OCI-LY1 (cell line): ENCODE measurements at regions not wholly inside any gene's neighbourhood (a gene's known extent, or its start where the extent isn't known, plus 50 kb on each side); places are given as distances from the start of the nearest gene placed in this dataset.

ENCODE experiments used
- H2AFZ ChIP-seq: fragments of 200-600 bp; sonication (generic), shearing (Covaris generic); 2 replicates; pipeline ENCODE4 v1.6.0; 2014; ENCODE audit warnings: antibody characterized with exemption, mild to moderate bottlenecking, low read length
- H3F3A ChIP-seq: fragments of 200-600 bp; sonication (generic), shearing (Covaris generic); 2 replicates; pipeline ENCODE4 v1.6.0; 2014; ENCODE audit warnings: mild to moderate bottlenecking, antibody characterized with exemption, low read length, moderate library complexity; ENCODE audit not compliant: insufficient read depth
- H3K27ac ChIP-seq: fragments of 200-600 bp; sonication (generic); 2 replicates; pipeline ENCODE4 v1.5.1; 2014; ENCODE audit warnings: low read length, mixed run types, mild to moderate bottlenecking, low read depth; ENCODE audit not compliant: poor library complexity, severe bottlenecking
- H3K27me3 ChIP-seq: fragments of 200-600 bp; sonication (generic); 2 replicates; pipeline ENCODE4 v1.6.0; 2014; ENCODE audit warnings: antibody characterized with exemption, mild to moderate bottlenecking, low read length, moderate library complexity; ENCODE audit not compliant: insufficient read depth
- H3K36me3 ChIP-seq: fragments of 200-600 bp; sonication (generic); 2 replicates; pipeline ENCODE4 v1.6.1; 2014; ENCODE audit warnings: mild to moderate bottlenecking, antibody characterized with exemption, low read length, moderate library complexity, mixed read lengths; ENCODE audit not compliant: insufficient read depth
- H3K4me1 ChIP-seq: fragments of 200-600 bp; sonication (generic); 2 replicates; pipeline ENCODE4 v1.5.1; 2014; ENCODE audit warnings: mild to moderate bottlenecking, low read length, moderate library complexity; ENCODE audit not compliant: insufficient read depth, severe bottlenecking
- H3K4me2 ChIP-seq: fragments of 200-600 bp; sonication (generic), shearing (Covaris generic); 2 replicates; pipeline ENCODE4 v1.6.1; 2014; ENCODE audit warnings: low read length
- H3K4me3 ChIP-seq: fragments of 200-600 bp; sonication (generic); 2 replicates; pipeline ENCODE4 v1.5.1; 2014; ENCODE audit warnings: low read length, low read depth, mild to moderate bottlenecking, mixed read lengths; ENCODE audit not compliant: poor library complexity, severe bottlenecking
- H3K79me2 ChIP-seq: fragments of 200-600 bp; shearing (Covaris generic); 2 replicates; pipeline ENCODE4 v1.6.1; 2016; ENCODE audit warnings: mixed run types, low read length, mixed read lengths; ENCODE audit not compliant: insufficient read depth
- H3K9ac ChIP-seq: fragments of 200-600 bp; sonication (generic), shearing (Covaris generic); 2 replicates; pipeline ENCODE4 v1.6.1; 2014; ENCODE audit warnings: mild to moderate bottlenecking, low read length, mixed read lengths
- H3K9me2 ChIP-seq: fragments of 200-600 bp; sonication (generic), shearing (Covaris generic); 2 replicates; pipeline ENCODE4 v1.6.1; 2014; ENCODE audit warnings: low read depth, mild to moderate bottlenecking, low read length, mixed read lengths
- H3K9me3 ChIP-seq: fragments of 200-600 bp; shearing (Covaris generic); 2 replicates; pipeline ENCODE4 v1.6.1; 2014; ENCODE audit warnings: low read length, mixed read lengths
- H4K20me1 ChIP-seq: fragments of 200-600 bp; sonication (generic), shearing (Covaris generic); 2 replicates; pipeline ENCODE4 v1.6.0; 2016; ENCODE audit warnings: mild to moderate bottlenecking, low read length; ENCODE audit not compliant: insufficient read depth
- CTCF ChIP-seq: fragments of 200-600 bp; sonication (generic), shearing (Covaris generic); IDR thresholded peaks from 2 replicates; pipeline ENCODE4 v1.5.1; 2017; ENCODE audit warnings: mild to moderate bottlenecking, antibody characterized with exemption, low read length, moderate library complexity, mixed read lengths
- EZH2 ChIP-seq: fragments of 200-600 bp; sonication (generic), shearing (Covaris generic); IDR thresholded peaks from 2 replicates; pipeline ENCODE4 v1.8.0; 2017; ENCODE audit warnings: borderline replicate concordance, mixed run types, mild to moderate bottlenecking, antibody characterized with exemption, low read length, moderate library complexity, mixed read lengths

DNA sequence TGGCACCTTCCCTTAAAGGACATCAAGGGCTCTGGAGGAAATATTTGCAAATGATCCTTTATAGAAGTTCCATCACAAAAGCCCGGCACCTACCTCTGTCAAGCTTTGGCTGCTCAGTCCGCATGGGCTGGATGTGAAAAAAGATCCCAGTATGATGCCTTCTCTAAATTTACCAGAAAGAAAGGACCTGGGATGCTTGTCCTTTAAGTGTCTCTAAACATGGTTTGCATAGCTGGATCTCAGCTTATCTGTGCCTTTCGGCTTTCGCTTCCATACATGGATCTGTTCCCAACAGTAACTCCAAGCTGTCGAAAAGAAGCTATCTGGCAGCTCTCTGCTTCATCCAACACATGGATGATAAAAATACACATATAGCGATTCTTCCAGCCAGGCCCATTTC lies 60.4 kb upstream of the SLC8A1 start:
- H3K27me3 ChIP-seq: no peaks in the 10 kb centered on the region
- no peaks in the 10 kb centered on the region for H4K20me1 ChIP-seq
- no peaks in the 10 kb centered on the region for H3K79me2 ChIP-seq
- H3K4me1 ChIP-seq: no peaks in the 10 kb centered on the region
- TF ChIP-seq CTCF (no peak), EZH2 (no peak)
- no peak overlapping the region for H3K4me3 ChIP-seq
- H3K9me3 ChIP-seq: no peaks in the 10 kb centered on the region
- no peak overlapping the region for H3K27ac ChIP-seq
- no peak overlapping the region for H3K9ac ChIP-seq
- H2AFZ ChIP-seq: no peak overlapping the region
- no peaks in the 10 kb centered on the region for H3F3A ChIP-seq
- H3K4me2 ChIP-seq: no peak overlapping the region
- H3K9me2 ChIP-seq: no peaks in the 10 kb centered on the region
- H3K36me3 ChIP-seq: no peaks in the 10 kb centered on the region

DNA sequence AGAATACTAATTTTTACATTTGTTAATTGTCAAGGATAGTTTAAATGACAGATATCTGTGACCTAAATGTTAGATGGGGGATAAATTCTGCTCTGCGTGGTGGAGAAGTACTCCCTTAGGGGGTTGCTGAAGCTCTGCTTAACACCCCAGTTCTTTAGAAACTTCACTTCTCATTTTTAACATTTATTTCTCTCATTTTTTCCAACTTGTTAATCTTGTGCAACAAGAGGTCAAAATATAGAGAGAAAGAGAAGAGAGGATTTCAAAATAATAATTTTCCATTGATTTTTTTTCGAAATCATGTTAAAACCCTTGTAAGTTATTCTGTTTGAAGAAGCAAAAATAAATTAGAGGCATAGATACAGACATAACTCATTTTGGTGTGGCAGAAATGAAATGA lies 61.3 kb upstream of the SLC8A1 start:
- no peaks in the 10 kb centered on the region for H3K9me3 ChIP-seq
- H3F3A ChIP-seq: no peaks in the 10 kb centered on the region
- no peak overlapping the region for H3K4me2 ChIP-seq
- H3K9me2 ChIP-seq: no peaks in the 10 kb centered on the region
- TF ChIP-seq CTCF (no peak), EZH2 (no peak)
- no peaks in the 10 kb centered on the region for H3K36me3 ChIP-seq
- no peaks in the 10 kb centered on the region for H3K4me1 ChIP-seq
- no peak overlapping the region for H3K4me3 ChIP-seq
- H3K9ac ChIP-seq: no peak overlapping the region
- no peaks in the 10 kb centered on the region for H4K20me1 ChIP-seq
- no peaks in the 10 kb centered on the region for H3K79me2 ChIP-seq
- no peak overlapping the region for H2AFZ ChIP-seq
- H3K27me3 ChIP-seq: no peaks in the 10 kb centered on the region
- H3K27ac ChIP-seq: no peak overlapping the region

DNA sequence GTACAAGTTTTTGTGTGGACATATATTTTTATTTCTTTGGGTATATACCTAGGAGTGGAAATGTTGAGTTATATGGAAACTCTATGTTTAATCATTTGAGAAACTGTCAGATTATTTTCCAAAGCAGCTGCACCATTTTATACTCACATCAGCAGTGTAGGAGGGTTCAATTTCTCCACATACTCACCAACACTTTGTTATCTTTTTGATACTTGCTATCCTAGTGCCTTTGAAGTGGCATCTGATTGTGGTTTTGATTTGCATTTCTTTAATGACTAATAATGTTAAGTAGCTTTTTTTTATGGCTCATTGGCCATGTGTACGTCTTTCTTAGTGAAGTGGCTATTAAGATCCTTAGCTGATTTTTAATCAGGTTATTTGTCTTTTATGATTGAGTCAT lies 64.7 kb upstream of the SLC8A1 start:
- Histone ChIP-seq H3K36me3 (no peaks in the 10 kb centered on the region), H3K4me1 (no peaks in the 10 kb centered on the region), H3K9ac (no peak overlapping the region), H3K9me3 (no peaks in the 10 kb centered on the region), H3K27ac (no peak overlapping the region), H3K4me3 (no peak overlapping the region), H3K4me2 (no peak overlapping the region), H3K79me2 (no peaks in the 10 kb centered on the region), H3K27me3 (no peaks in the 10 kb centered on the region), H4K20me1 (no peaks in the 10 kb centered on the region), H3F3A (no peaks in the 10 kb centered on the region), H2AFZ (no peak overlapping the region), H3K9me2 (no peaks in the 10 kb centered on the region)
- TF ChIP-seq CTCF (no peak), EZH2 (no peak)

- Histone ChIP-seq H3K9ac (no peak overlapping the region), H3F3A (no peaks in the 10 kb centered on the region), H4K20me1 (no peaks in the 10 kb centered on the region), H3K9me2 (no peaks in the 10 kb centered on the region), H3K4me2 (no peak overlapping the region), H3K27me3 (no peaks in the 10 kb centered on the region), H2AFZ (no peak overlapping the region), H3K4me1 (no peaks in the 10 kb centered on the region), H3K36me3 (no peaks in the 10 kb centered on the region), H3K79me2 (no peaks in the 10 kb centered on the region), H3K27ac (no peak overlapping the region), H3K4me3 (no peak overlapping the region), H3K9me3 (no peaks in the 10 kb centered on the region)
- TF ChIP-seq EZH2 (no peak), CTCF (no peak)
These were observed 76.7 kb upstream of the SLC8A1 start for GRCh38 chr2:40528564-40528963.
